NB4 (cell line): ENCODE measurements at regions not wholly inside any gene's neighbourhood (a gene's known extent, or its start where the extent isn't known, plus 50 kb on each side); places are given as distances from the start of the nearest gene placed in this dataset.
A peak's percentile ranks its signal among the peaks of the same experiment; 100 is the strongest.

Experiments used
- DNase-seq: peaks from one replicate; pipeline ENCODE4 v3.0.0; 2010; ENCODE audit warnings: low read depth
- H3K4me3 ChIP-seq: one replicate; pipeline ENCODE4 v1.5.1; 2011; ENCODE audit warnings: mild to moderate bottlenecking, low read depth, low read length, moderate library complexity
- MYC ChIP-seq: IDR thresholded peaks from 2 replicates; pipeline ENCODE4 v1.6.1; 2011; ENCODE audit warnings: low read depth, low read length
- POLR2A ChIP-seq: IDR thresholded peaks from 2 replicates; pipeline ENCODE4 v1.6.1; 2011; ENCODE audit warnings: mild to moderate bottlenecking; ENCODE audit not compliant: insufficient read length; ENCODE audit errors: extremely low read depth
- TF ChIP-seq, protein P1 (sequence below): IDR thresholded peaks from 2 replicates; pipeline ENCODE4 v1.6.1; 2011; ENCODE audit warnings: low read depth, low read length
- TF ChIP-seq, protein P2 (sequence below): IDR thresholded peaks from one replicate; pipeline ENCODE4 v1.5.1; 2012; ENCODE audit warnings: low read depth, low read length

DNA sequence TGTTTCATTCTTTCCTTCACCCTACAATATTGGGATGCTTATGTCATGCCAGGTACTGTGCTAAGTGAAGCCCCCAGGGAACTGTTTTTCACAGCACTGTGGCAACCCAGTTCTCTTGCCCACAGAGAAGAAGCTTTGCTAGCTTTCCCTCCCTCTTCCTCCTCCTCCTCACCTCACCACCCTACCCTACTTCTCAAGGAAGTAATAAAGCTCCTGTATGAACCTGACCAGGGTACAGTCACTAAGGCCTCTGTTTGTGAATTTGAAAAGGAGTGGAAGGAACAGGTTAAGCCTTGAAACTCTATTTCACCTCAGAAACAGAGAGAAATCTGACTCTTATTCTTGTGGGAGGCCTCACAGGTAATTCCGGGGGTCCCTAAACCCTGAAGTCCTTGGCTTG lies 219.4 kb upstream of the RADX start:
- no peak overlapping the region for H3K4me3 ChIP-seq
- no peak for DNase-seq
- TF ChIP-seq, protein P1, sequence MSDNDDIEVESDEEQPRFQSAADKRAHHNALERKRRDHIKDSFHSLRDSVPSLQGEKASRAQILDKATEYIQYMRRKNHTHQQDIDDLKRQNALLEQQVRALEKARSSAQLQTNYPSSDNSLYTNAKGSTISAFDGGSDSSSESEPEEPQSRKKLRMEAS, result no peak

DNA sequence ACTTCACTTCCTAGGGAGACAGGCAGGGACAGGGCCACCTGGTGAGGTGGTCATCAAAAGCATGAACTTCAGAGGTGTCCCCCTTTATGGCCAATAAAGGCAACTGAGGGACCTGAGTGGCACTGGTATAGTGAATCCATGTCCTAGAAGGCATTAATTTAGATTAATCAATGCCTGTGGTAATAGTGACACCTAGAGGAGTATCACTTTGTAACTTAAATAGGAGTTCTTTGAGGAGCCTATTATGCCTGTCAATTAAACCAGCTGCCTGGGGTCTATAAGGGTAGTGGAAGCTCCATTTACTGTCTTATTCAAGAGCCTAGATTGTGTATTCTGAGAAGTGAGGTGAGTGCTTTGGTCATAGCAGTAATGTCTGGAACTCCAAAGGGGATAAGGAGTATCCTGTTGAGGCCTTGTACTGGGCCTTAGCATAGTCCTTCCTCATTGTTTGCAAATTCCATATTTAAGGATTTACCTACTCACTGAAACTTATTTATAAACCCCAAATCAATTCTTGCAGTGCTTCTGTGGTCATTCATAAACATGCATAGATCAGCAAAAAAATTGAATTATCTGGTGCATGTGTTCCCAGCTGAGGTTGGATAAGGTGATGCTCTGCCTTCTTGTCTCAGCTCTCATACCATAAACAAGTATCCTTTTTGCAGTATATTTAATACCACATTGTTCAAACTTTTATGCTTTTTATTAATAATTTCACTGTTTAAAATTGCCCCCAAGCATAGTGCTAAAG lies 213.8 kb upstream of the RADX start:
- TF ChIP-seq, protein P2, sequence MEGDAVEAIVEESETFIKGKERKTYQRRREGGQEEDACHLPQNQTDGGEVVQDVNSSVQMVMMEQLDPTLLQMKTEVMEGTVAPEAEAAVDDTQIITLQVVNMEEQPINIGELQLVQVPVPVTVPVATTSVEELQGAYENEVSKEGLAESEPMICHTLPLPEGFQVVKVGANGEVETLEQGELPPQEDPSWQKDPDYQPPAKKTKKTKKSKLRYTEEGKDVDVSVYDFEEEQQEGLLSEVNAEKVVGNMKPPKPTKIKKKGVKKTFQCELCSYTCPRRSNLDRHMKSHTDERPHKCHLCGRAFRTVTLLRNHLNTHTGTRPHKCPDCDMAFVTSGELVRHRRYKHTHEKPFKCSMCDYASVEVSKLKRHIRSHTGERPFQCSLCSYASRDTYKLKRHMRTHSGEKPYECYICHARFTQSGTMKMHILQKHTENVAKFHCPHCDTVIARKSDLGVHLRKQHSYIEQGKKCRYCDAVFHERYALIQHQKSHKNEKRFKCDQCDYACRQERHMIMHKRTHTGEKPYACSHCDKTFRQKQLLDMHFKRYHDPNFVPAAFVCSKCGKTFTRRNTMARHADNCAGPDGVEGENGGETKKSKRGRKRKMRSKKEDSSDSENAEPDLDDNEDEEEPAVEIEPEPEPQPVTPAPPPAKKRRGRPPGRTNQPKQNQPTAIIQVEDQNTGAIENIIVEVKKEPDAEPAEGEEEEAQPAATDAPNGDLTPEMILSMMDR, result no peak
- TF ChIP-seq MYC (no peak), POLR2A (no peak)
- H3K4me3 ChIP-seq, result no peak overlapping the region
- DNase-seq, result peak; percentile 14

DNA sequence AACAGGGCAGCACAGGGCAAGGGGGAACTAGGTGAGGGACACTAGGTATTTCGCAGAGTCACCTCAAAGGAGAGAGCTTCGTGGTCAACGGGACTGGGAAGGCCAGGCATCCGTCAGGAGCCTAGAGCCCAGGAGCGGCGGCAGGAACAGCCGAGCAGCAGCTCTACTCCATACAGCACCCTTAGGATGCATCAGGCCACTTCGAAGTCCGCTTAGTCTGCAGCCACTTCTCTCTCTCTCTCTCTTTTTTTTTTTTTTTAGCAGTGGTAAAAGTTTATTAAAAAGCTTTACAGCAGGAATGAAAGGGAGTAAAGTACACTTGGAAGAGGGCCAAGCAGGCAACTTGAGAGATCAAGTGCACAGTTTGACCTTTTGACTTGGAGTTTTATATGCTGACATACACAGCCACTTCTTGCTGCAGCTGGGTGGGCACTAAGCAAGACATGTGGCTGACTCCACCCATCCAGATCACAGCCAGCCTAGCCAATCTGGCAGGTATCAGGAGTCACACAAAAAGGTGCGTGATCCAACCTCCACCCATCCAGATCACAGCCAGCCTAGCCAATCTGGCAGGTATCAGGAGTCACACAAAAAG lies 209.7 kb upstream of the RADX start:
- H3K4me3 ChIP-seq, result no peak overlapping the region
- no peak for DNase-seq
- TF ChIP-seq MYC (no peak), POLR2A (no peak)
- TF ChIP-seq, protein P2, result no peak
- TF ChIP-seq, protein P1, result no peak

DNA sequence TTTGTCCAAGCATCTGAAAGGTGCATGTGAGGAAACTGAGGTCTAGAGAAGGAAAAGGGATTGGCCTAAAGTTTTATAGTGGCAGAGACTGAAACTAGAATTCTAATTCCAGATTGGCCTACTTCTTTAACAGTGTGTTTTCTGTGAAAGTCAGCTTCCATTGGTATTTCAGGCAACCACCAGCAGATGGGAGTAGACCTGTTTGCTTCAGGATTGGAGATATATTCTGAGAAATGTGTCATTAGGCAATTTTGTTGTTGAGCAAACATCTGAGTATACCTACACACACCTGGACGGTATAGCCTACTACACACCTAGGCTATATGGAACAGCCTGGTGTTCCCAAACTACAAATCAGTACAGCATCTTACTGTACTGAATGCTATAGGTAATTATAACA lies 207.3 kb upstream of the RADX start:
- no peak for DNase-seq
- no peak overlapping the region for H3K4me3 ChIP-seq
- TF ChIP-seq, protein P2, result no peak
- TF ChIP-seq, protein P1, result no peak
- TF ChIP-seq POLR2A (no peak), MYC (no peak)

DNA sequence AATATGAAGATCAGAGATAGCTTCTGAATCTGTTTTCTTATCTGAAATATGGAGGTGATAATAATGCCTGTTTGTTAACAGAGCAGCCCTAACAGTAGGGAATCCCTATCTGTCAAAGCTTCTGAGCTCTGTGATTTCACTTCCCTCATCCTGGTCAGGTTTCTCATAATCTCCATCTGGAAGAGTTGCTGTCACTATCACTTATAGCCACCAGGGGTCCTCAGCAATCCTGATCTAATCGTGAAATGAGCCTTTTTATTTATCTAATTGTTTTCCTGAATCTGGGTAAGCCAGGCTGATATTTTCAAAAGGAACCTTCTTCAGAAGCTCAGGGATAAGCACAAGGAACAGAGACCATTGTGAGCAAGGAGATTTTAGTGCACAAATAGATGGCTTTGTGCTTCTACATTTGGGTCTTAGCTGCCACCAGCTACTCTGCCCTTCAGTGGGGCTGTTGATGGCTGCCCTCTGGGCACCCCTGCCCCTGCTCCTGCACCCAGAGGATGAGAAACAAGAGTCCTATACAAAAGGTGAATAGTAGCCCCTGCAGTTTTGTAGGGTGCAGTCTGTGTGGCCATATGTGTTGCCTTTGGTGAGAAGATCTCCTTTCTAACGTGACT lies 196.4 kb upstream of the RADX start:
- DNase-seq, result peak; percentile 16
- no peak for TF ChIP-seq POLR2A
- TF ChIP-seq, protein P2, result peak; percentile 46
- no peak overlapping the region for H3K4me3 ChIP-seq

DNA sequence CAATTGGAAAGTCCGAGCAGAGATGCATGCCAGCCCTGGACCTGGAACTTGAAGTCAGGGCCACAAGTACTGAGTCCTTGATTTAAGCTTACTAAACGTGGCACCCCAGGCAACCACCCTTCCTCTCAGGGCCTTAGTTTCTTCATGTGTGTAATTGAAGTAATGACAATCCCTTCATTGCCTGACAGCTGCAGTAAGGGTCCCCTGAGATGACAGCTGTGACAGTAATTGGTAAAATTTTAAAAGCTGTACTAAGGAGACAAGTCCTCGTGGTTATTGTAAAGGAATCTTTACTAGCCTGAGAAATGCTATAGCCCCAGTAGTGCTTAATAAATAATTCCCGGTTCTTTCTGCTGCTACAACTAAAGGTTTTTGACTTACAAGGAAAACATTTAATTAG lies 175.1 kb upstream of the RADX start:
- no peak for TF ChIP-seq POLR2A
- TF ChIP-seq MYC, result no peak
- TF ChIP-seq, protein P2, result no peak
- TF ChIP-seq, protein P1, result no peak
- no peak for DNase-seq
- H3K4me3 ChIP-seq, result no peak overlapping the region
